Memory B cell (primary cell): ENCODE measurements at regions not wholly inside any gene's neighbourhood (a gene's known extent, or its start where the extent isn't known, plus 50 kb on each side); places are given as distances from the start of the nearest gene placed in this dataset.

Experiments used
- ATAC-seq: fragments of 150-1000 bp; cut with Tn5 transposase; 2 replicates; pipeline ENCODE4 v1.10.0; 2021; ENCODE audit warnings: low read depth, mild to moderate bottlenecking, moderate library complexity
- DNase-seq, 2 donors: peaks; one replicate each; pipeline ENCODE4 v3.0.0; 2022; ENCODE audit warnings: low spot score in 2 of 2
- H3K27ac Mint-ChIP-seq: one replicate; pipeline ENCODE4 v1.8.0; 2022; ENCODE audit warnings: mild to moderate bottlenecking, moderate library complexity, mixed read lengths
- H3K27me3 Mint-ChIP-seq: one replicate; pipeline ENCODE4 v1.8.0; 2022; ENCODE audit warnings: mixed read lengths
- H3K36me3 Mint-ChIP-seq: one replicate; pipeline ENCODE4 v1.8.0; 2022; ENCODE audit warnings: mild to moderate bottlenecking, mixed read lengths
- H3K4me1 Mint-ChIP-seq: one replicate; pipeline ENCODE4 v1.8.0; 2022; ENCODE audit warnings: mixed read lengths
- H3K4me3 Mint-ChIP-seq: one replicate; pipeline ENCODE4 v1.8.0; 2022; ENCODE audit warnings: mild to moderate bottlenecking, moderate library complexity, mixed read lengths
- H3K9me3 Mint-ChIP-seq: one replicate; pipeline ENCODE4 v1.8.0; 2022; ENCODE audit warnings: mixed read lengths

GRCh38 chr4:81652069-81652478 is 180.4 kb upstream of the RASGEF1B start:
- no peaks in the 10 kb centered on the region for H3K27me3 Mint-ChIP-seq
- no peak for ATAC-seq
- no peak for DNase-seq
- no peak overlapping the region for H3K4me3 Mint-ChIP-seq
- no peak overlapping the region for H3K27ac Mint-ChIP-seq
- no peaks in the 10 kb centered on the region for H3K9me3 Mint-ChIP-seq
- H3K4me1 Mint-ChIP-seq, result peaks cover 29% of the 10 kb centered on the region
- H3K36me3 Mint-ChIP-seq, result no peaks in the 10 kb centered on the region

DNA sequence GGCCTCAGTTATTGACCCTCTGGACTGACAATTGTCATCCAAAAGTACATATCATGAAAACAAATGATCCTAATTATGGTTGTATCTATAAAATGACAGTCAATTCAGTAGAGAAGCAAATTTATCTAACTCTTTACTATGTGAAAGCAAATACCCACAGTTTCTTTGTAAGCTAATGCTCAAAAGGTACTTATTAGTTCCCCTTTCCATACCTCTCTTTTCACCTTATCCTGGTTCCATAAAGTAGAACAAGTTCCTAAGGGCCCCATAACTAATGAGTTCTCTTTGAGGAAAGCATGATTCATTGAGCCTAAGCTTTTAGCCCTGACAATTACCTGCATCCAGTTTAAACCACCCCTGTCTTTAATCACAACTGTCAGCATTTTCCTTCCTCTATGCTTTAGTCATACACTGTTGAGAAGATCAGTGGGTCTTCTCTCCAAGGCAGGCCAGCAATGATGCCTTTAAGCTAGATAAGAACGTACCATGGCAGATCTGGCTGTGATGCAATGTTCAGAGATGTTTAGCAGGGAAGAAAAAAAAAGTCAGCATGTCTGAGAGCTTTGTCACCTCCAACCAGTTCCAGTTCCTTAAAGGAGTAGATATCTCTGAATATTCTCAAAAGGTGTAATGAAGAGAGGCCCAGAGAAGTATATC is 179.7 kb upstream of the RASGEF1B start:
- Mint-ChIP-seq H3K27ac (no peak overlapping the region), H3K4me1 (peaks cover 29% of the 10 kb centered on the region), H3K36me3 (no peaks in the 10 kb centered on the region), H3K4me3 (no peak overlapping the region), H3K9me3 (no peaks in the 10 kb centered on the region), H3K27me3 (no peaks in the 10 kb centered on the region)
- DNase-seq (no peak), ATAC-seq (no peak)

DNA sequence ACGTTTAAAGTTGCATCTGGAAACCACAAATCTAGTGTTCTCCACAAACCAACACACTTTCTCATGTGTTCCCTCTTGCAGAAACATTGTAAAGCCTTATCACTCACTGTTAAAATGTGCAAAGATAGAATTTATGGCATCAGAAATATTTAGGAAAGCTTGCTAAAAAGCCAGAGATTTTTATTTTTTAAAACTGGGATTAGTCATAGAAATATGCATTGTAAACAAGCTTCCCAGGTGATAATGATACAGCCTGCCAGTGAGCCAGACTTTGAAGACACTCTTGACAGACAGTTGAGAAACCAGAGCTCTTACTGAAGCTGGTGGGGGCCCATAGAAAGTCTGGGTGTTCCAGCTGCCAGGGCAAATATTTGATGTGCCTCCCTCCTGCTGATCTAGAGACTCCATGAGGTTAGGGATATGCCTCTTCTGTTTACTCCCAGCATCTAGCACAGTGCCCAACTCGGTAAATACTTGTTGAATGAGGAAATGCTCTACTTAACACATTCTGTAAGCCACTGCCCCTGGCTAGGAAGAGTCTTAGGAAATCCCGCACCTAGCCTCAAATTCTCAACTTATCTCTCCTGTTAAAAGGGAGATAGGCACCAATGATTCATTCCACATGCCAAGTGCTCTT is 179.0 kb upstream of the RASGEF1B start:
- Mint-ChIP-seq H3K27ac (no peak overlapping the region), H3K27me3 (no peaks in the 10 kb centered on the region), H3K4me3 (no peak overlapping the region), H3K36me3 (no peaks in the 10 kb centered on the region), H3K9me3 (no peaks in the 10 kb centered on the region), H3K4me1 (peaks cover 26% of the 10 kb centered on the region)
- no peak for DNase-seq
- no peak for ATAC-seq

- Mint-ChIP-seq H3K4me1 (peaks cover 29% of the 10 kb centered on the region), H3K4me3 (peak overlapping the region; percentile 0), H3K9me3 (peaks cover 1% of the 10 kb centered on the region), H3K27me3 (no peaks in the 10 kb centered on the region), H3K27ac (peak overlapping the region; percentile 2), H3K36me3 (peaks cover 1% of the 10 kb centered on the region)
- DNase-seq (peak in 1 of 2 donors; percentile 17), ATAC-seq (peak; percentile 99)
Observed at GRCh38 chr4:81648576-81649275, 177.0 kb upstream of the RASGEF1B start.

DNA sequence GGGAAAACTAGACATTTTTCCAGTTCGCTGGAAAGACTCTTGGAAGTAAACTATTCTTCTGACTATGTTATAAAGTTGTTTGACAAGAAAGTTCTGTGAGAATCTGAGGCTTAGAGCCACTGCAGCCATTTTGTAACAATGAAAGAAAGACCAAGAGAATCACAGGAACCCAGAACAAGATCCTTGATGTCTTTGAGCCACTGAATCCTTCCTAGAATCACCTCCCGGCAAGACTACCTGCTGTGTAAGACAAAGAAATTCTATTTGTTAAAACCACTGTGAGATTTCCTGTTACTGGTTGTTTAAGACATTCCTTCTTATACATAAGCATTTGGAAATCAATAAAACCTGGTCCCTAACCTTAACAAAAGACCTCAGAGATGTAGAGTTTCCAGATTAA is 175.7 kb upstream of the RASGEF1B start:
- no peak overlapping the region for H3K27ac Mint-ChIP-seq
- H3K4me1 Mint-ChIP-seq, result peaks cover 25% of the 10 kb centered on the region
- H3K9me3 Mint-ChIP-seq, result peaks cover 1% of the 10 kb centered on the region
- no peaks in the 10 kb centered on the region for H3K27me3 Mint-ChIP-seq
- ATAC-seq (no peak), DNase-seq (no peak)
- no peak overlapping the region for H3K4me3 Mint-ChIP-seq
- H3K36me3 Mint-ChIP-seq, result peaks cover 2% of the 10 kb centered on the region

- Mint-ChIP-seq H3K4me1 (peaks cover 2% of the 10 kb centered on the region), H3K36me3 (peaks cover 2% of the 10 kb centered on the region), H3K27me3 (no peaks in the 10 kb centered on the region), H3K27ac (no peak overlapping the region), H3K9me3 (peaks cover 1% of the 10 kb centered on the region), H3K4me3 (no peak overlapping the region)
- ATAC-seq, result no peak
- no peak for DNase-seq
Observed at GRCh38 chr4:81642543-81642942, 170.8 kb upstream of the RASGEF1B start.

DNA sequence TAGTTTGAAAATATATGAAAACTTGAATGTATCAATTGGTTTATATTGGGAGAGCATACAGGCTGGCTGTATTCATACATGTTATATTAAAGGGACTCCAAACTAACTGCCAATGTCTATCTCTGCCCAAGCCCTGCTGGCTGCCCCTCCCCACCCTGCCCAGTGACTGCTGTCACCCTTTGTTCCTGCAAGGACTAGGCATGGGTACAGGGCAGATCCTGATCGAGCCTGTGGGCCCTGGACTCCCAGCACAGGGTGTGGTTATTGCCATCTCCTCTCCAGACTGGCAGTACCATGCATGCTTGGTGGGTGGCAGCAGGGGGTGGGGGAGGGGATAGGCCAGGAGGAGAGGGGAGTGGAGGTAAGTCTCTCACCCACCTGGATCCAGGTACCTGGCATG is 167.5 kb upstream of the RASGEF1B start:
- H3K4me3 Mint-ChIP-seq, result no peak overlapping the region
- H3K36me3 Mint-ChIP-seq, result peaks cover 2% of the 10 kb centered on the region
- H3K27me3 Mint-ChIP-seq, result no peaks in the 10 kb centered on the region
- no peaks in the 10 kb centered on the region for H3K9me3 Mint-ChIP-seq
- H3K27ac Mint-ChIP-seq, result no peak overlapping the region
- ATAC-seq (no peak), DNase-seq (no peak)
- H3K4me1 Mint-ChIP-seq, result peaks cover 11% of the 10 kb centered on the region

DNA sequence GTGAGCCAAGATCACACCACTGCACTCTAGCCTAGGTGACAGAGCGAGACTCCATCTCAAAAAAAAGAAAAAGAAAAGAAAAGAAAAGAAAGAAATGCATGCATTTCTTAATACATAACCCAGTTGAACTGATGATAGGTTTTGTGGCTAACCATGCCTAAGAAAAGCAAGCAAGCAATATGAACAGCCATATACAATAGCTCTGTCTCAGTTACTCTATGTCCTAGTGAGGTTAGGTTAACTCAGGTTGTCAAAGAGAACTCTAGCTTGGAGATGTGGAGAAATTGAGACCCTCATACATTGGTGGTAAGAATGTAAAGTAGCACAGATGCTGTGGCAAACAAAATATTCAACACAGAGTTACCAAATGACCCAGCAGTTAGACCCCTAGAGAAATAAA is 167.0 kb upstream of the RASGEF1B start:
- H3K27me3 Mint-ChIP-seq, result no peaks in the 10 kb centered on the region
- H3K4me1 Mint-ChIP-seq, result peaks cover 11% of the 10 kb centered on the region
- DNase-seq, result no peak
- no peaks in the 10 kb centered on the region for H3K9me3 Mint-ChIP-seq
- peaks cover under 1% of the 10 kb centered on the region for H3K36me3 Mint-ChIP-seq
- ATAC-seq, result no peak
- no peak overlapping the region for H3K4me3 Mint-ChIP-seq
- H3K27ac Mint-ChIP-seq, result no peak overlapping the region

GRCh38 chr4:81635739-81636138 is 164.0 kb upstream of the RASGEF1B start:
- Mint-ChIP-seq H3K36me3 (no peaks in the 10 kb centered on the region), H3K9me3 (no peaks in the 10 kb centered on the region), H3K27me3 (no peaks in the 10 kb centered on the region), H3K4me1 (peaks cover 28% of the 10 kb centered on the region), H3K27ac (peak overlapping the region; percentile 85), H3K4me3 (peak overlapping the region; percentile 44)
- ATAC-seq (peak; percentile 94), DNase-seq (peak; percentile 32 to 48)

GRCh38 chr4:81634766-81635549 is 163.3 kb upstream of the RASGEF1B start:
- Mint-ChIP-seq H3K27ac (peak overlapping the region; percentile 85), H3K4me1 (peaks cover 28% of the 10 kb centered on the region), H3K36me3 (no peaks in the 10 kb centered on the region), H3K4me3 (no peak overlapping the region), H3K27me3 (no peaks in the 10 kb centered on the region), H3K9me3 (no peaks in the 10 kb centered on the region)
- DNase-seq (no peak), ATAC-seq (no peak)

DNA sequence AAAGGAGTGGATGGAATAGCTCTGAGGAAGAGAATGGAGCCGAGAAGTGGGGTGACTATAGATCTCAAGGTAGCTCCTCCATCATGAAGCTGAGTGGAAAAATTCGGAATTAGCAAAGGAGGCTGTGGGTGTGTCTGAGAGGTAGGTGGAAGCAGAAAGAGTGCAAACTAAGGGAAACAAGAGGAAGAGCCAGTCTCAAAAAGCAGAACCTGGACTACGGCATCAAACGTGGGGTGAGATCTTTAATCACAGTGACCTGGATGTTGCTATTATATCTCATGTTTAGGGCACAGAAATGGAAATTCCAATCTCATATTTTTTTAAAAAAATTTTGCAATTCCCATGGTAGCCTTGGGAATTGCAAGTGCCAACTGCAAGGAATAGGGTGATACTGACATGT is 162.5 kb upstream of the RASGEF1B start:
- H3K27me3 Mint-ChIP-seq, result no peaks in the 10 kb centered on the region
- peaks cover 28% of the 10 kb centered on the region for H3K4me1 Mint-ChIP-seq
- H3K27ac Mint-ChIP-seq, result peak overlapping the region; percentile 8
- H3K36me3 Mint-ChIP-seq, result no peaks in the 10 kb centered on the region
- ATAC-seq (no peak), DNase-seq (no peak)
- H3K4me3 Mint-ChIP-seq, result no peak overlapping the region
- H3K9me3 Mint-ChIP-seq, result no peaks in the 10 kb centered on the region

DNA sequence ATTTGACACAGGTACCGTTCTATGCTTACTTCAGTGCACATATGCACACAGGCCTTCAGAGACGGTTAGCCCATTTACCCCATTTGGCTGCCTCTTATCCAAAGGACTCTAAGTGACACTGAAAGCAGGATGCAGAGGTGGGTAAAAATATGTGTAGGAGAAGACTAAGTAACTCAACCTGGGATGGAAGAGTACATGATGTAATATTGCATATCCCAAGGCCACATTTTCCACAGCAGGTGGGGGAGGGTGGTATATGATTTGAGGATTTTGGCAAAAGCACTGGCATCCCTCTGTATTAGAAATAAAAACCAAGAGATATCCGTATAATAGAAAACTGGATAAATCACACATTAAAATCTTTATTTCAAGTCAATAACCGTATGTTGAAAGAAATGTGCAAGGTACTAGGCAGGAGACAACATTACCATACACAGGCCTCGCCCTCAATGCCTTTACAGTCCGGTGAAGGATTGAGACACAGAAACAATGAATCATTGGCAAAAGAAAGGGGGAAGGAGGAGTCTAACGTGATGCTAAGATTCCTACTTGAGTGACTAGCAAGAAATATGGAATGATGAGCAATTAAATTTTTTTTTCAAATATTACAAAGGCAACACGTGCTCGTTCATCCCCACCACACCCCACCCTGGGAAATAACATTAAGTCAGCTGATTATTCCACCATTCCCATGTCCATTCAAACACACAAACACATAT is 161.0 kb upstream of the RASGEF1B start:
- Mint-ChIP-seq H3K4me3 (no peak overlapping the region), H3K27me3 (no peaks in the 10 kb centered on the region), H3K4me1 (peaks cover 28% of the 10 kb centered on the region), H3K9me3 (no peaks in the 10 kb centered on the region), H3K27ac (no peak overlapping the region), H3K36me3 (no peaks in the 10 kb centered on the region)
- no peak for ATAC-seq
- DNase-seq, result no peak

- Mint-ChIP-seq H3K4me1 (peaks cover 28% of the 10 kb centered on the region), H3K36me3 (no peaks in the 10 kb centered on the region), H3K9me3 (no peaks in the 10 kb centered on the region), H3K27ac (peak overlapping the region; percentile 35), H3K27me3 (no peaks in the 10 kb centered on the region), H3K4me3 (no peak overlapping the region)
- DNase-seq, result no peak
- peak; percentile 49 for ATAC-seq
Observed at GRCh38 chr4:81631958-81632441, 160.3 kb upstream of the RASGEF1B start.
